ENCODE measurements at regions not wholly inside any gene's neighbourhood (a gene's known extent, or its start where the extent isn't known, plus 50 kb on each side); places are given as distances from the start of the nearest gene placed in this dataset.
"Not testable (repeated sequence)": the region's sequence is repeated elsewhere in the genome, so short reads cannot be mapped to it uniquely, and the experiment has no call there.

GRCh38 chr5:155655569-155655968 is 642.0 kb downstream of the KIF4B start:
- H3K4me1 ChIP-seq, result no peaks in the 10 kb centered on the region
- no peak overlapping the region for H3K27ac ChIP-seq
- no peak overlapping the region for H3K4me3 ChIP-seq
- no peaks in the 10 kb centered on the region for H3K27me3 ChIP-seq
- H3K9me3 ChIP-seq, result no peaks in the 10 kb centered on the region
- ATAC-seq (ENCODE audit: low FRiP score in 2 of 2), result no peak
- H3K36me3 ChIP-seq, result no peaks in the 10 kb centered on the region
- TF ChIP-seq POLR2AphosphoS5 (IDR thresholded peaks at IDR 0.05) (no peak), CTCF (IDR thresholded peaks at IDR 0.05) (no peak), POLR2A (IDR thresholded peaks at IDR 0.05) (no peak), EP300 (IDR thresholded peaks at IDR 0.05) (no peak)
- DNase-seq, result no peak
- WGBS, 2 donors, result 84 to 89% methylated on average over 2 of the region's 2 CpGs

DNA sequence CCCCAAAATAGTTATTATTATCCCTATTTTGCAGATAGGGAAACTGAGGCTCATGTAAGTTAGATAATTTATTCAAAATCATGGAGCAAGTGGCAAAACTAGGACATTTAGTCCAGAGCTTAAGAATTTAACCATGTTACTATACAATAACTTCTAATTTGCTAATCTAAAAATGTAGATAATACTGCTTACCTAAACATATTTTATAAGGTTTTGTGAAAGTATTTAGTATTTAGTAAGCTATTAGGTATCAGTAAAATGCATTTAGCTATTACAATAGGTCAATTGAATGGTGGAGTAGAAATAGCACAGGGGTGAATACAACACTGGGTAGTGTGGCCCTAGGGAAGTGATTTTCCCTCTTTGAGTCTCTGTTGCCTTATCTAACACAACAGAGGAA is 648.3 kb downstream of the KIF4B start:
- TF ChIP-seq EP300 (IDR thresholded peaks at IDR 0.05) (no peak), POLR2AphosphoS5 (IDR thresholded peaks at IDR 0.05) (no peak), POLR2A (IDR thresholded peaks at IDR 0.05) (no peak)
- H3K27ac ChIP-seq, result no peak overlapping the region
- DNase-seq (no peak), ATAC-seq (ENCODE audit: low FRiP score in 2 of 2) (no peak)
- H3K27me3 ChIP-seq, result no peaks in the 10 kb centered on the region
- H3K4me3 ChIP-seq, result no peak overlapping the region
- no peaks in the 10 kb centered on the region for H3K36me3 ChIP-seq
- H3K9me3 ChIP-seq, result no peaks in the 10 kb centered on the region
- no peaks in the 10 kb centered on the region for H3K4me1 ChIP-seq

DNA sequence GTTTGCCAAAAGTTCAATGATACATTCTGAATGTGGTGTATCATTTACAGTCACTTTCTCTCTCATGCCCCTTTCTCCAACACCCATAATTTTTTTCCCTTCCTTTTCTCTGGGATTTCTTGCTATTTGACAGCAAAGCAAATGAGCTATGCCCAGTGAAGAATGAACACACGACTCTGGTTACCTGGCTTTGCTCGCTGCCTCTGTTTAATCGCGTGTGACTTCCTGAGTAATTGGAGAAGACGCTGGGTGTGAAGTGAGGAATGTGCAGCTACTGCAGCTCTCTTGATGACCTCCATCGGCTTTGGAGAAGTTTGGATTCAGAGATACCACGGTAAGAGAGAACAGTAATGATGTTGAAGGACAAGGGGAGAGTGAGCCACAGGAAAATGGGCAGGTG is 651.8 kb downstream of the KIF4B start:
- Histone ChIP-seq H3K36me3 (no peaks in the 10 kb centered on the region), H3K4me1 (no peaks in the 10 kb centered on the region), H3K27me3 (no peaks in the 10 kb centered on the region), H3K27ac (no peak overlapping the region), H3K9me3 (no peaks in the 10 kb centered on the region), H3K4me3 (no peak overlapping the region)
- no peak for TF ChIP-seq CTCF (IDR thresholded peaks at IDR 0.05)
- no peak for TF ChIP-seq EP300 (IDR thresholded peaks at IDR 0.05)
- no peak for TF ChIP-seq POLR2A (IDR thresholded peaks at IDR 0.05)
- no peak for TF ChIP-seq POLR2AphosphoS5 (IDR thresholded peaks at IDR 0.05)
- ATAC-seq (ENCODE audit: low FRiP score in 2 of 2) (no peak), DNase-seq (no peak)
- 58 to 63% methylated on average over 7 of the region's 7 CpGs for WGBS, 2 donors

DNA sequence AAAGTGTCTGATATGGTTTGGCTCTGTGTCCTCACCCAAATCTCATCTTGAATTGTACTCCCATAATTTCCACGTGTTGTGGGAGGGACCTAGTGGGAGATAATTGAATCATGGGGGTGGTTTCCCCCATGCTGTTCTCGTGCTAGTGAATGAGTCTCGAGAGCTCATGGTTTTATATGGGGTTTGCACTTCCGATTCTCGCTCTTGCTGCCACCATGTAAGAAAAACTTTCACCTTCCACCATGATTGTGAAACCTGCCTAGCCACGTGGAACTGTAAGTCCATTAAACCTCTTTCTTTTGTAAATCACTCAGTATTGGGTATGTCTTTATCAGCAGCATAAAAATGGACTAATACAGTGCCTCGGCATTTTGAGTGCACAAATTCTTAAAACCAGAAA is 655.0 kb upstream of the SGCD start:
- not testable (repeated sequence) for H3K4me3 ChIP-seq; H3K9me3 ChIP-seq; H3K4me1 ChIP-seq; H3K27ac ChIP-seq; H3K36me3 ChIP-seq; H3K27me3 ChIP-seq; ATAC-seq (ENCODE audit: low FRiP score in 2 of 2); DNase-seq
- 63 to 69% methylated on average over 7 of the region's 7 CpGs for WGBS, 2 donors

GRCh38 chr5:155676967-155677366 is 650.0 kb upstream of the SGCD start:
- Histone ChIP-seq H3K4me1 (no peaks in the 10 kb centered on the region), H3K9me3 (no peaks in the 10 kb centered on the region), H3K27me3 (no peaks in the 10 kb centered on the region), H3K27ac (no peak overlapping the region), H3K36me3 (no peaks in the 10 kb centered on the region), H3K4me3 (no peak overlapping the region)
- DNase-seq, result no peak
- no peak for ATAC-seq (ENCODE audit: low FRiP score in 2 of 2)
- TF ChIP-seq EP300 (IDR thresholded peaks at IDR 0.05) (no peak), CTCF (IDR thresholded peaks at IDR 0.05) (no peak), POLR2A (IDR thresholded peaks at IDR 0.05) (no peak), POLR2AphosphoS5 (IDR thresholded peaks at IDR 0.05) (no peak)

DNA sequence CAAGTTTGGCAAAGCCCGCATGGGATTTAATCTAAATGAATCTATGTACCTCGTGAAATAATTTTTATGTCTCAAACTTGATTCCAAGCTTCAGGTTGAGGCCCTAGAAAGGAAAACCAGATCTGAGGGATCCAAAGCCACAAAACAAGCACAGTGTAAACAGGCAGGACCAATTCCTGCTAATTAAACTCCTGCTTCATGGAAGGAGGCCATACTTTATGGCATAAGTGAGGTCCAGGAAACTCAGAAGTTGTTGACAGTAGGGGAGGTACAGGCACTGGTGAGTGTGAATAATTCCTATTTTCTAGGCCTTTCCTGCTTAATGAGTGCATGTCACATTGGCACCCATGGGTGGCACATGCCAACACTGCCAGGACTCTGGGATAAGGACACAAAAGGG is 648.6 kb upstream of the SGCD start:
- Histone ChIP-seq H3K27ac (no peak overlapping the region), H3K4me3 (no peak overlapping the region), H3K4me1 (no peaks in the 10 kb centered on the region), H3K27me3 (no peaks in the 10 kb centered on the region), H3K9me3 (no peaks in the 10 kb centered on the region), H3K36me3 (no peaks in the 10 kb centered on the region)
- WGBS, 2 donors, result 72 to 86% methylated on average over 2 of the region's 2 CpGs
- ATAC-seq (ENCODE audit: low FRiP score in 2 of 2) (no peak), DNase-seq (no peak)
- TF ChIP-seq EP300 (IDR thresholded peaks at IDR 0.05), result no peak
- no peak for TF ChIP-seq POLR2AphosphoS5 (IDR thresholded peaks at IDR 0.05)
- no peak for TF ChIP-seq CTCF (IDR thresholded peaks at IDR 0.05)
- TF ChIP-seq POLR2A (IDR thresholded peaks at IDR 0.05), result no peak
